ENCODE measurements at regions not wholly inside any gene's neighbourhood (a gene's known extent, or its start where the extent isn't known, plus 50 kb on each side); places are given as distances from the start of the nearest gene placed in this dataset.

DNA sequence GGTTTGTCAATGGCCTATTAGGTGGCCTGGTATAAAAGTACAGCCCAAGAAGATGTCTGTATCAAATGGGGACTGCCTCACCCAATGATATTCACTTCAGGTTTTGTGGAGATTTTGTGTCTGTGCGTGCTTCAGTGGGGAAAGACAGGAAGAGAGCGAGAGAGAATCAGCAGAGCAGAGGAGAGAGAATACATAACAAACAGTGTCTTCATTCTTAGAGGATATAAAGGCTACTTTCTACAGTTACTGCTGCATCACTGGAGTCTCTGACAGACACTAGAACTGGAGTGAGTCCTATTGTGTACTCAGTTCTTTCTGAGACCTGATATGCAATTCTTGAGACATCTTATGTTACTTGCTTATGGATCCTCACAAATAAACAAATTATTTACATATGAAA lies 115.0 kb downstream of the CASP12 start:
- Histone ChIP-seq H3K27me3 (ENCODE audit: control insufficient read depth, insufficient read depth, low read length) (no peaks in the 10 kb centered on the region), H3K9ac (ENCODE audit: low read length in 3 of 3) (no peak overlapping the region), H3K9me3 (ENCODE audit: control insufficient read depth in 2 of 3, insufficient read depth in 1 of 3, low read length in 3 of 3) (no peaks in the 10 kb centered on the region), H3K4me1 (ENCODE audit: control insufficient read depth in 2 of 3, insufficient read depth in 2 of 3, low read depth in 1 of 3, low read length in 3 of 3) (no peaks in the 10 kb centered on the region), H3K36me3 (ENCODE audit: control insufficient read depth in 2 of 3, insufficient read depth in 3 of 3, low read length in 3 of 3) (no peaks in the 10 kb centered on the region), H3K27ac (ENCODE audit: low read depth in 2 of 2, low read length in 2 of 2) (no peak overlapping the region), H3K4me3 (ENCODE audit: low read length in 3 of 3) (no peak overlapping the region)
- FAIRE-seq (no peak), DNase-seq (no peak)
- intact Hi-C loops (cut with DNase I), result no loop called here
- TF ChIP-seq, protein P1, sequence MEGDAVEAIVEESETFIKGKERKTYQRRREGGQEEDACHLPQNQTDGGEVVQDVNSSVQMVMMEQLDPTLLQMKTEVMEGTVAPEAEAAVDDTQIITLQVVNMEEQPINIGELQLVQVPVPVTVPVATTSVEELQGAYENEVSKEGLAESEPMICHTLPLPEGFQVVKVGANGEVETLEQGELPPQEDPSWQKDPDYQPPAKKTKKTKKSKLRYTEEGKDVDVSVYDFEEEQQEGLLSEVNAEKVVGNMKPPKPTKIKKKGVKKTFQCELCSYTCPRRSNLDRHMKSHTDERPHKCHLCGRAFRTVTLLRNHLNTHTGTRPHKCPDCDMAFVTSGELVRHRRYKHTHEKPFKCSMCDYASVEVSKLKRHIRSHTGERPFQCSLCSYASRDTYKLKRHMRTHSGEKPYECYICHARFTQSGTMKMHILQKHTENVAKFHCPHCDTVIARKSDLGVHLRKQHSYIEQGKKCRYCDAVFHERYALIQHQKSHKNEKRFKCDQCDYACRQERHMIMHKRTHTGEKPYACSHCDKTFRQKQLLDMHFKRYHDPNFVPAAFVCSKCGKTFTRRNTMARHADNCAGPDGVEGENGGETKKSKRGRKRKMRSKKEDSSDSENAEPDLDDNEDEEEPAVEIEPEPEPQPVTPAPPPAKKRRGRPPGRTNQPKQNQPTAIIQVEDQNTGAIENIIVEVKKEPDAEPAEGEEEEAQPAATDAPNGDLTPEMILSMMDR (IDR thresholded peaks at IDR 0.05; ENCODE audit: borderline replicate concordance, extremely low read depth, insufficient read depth), result no peak

DNA sequence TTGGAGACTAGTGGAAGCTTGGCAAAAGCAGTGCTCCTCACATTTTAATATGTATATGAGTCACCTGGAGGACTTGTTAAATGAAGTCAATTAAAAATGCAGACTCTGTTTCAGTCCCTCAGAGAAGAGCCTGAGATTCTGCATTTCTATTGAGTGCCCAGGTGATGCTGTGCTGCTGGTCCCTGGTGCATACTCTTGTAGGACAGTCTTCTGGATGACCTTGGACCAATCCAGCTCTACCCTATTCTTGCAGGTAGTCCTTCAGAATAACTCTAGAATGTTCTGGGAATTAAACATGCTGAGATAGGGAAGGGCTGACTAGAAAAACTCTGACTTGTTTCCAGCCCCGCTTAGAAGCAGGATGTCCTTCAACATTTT lies 115.9 kb downstream of the CASP12 start:
- Histone ChIP-seq H3K9ac (ENCODE audit: low read length in 3 of 3) (no peak overlapping the region), H3K36me3 (ENCODE audit: control insufficient read depth in 2 of 3, insufficient read depth in 3 of 3, low read length in 3 of 3) (no peaks in the 10 kb centered on the region), H3K27ac (ENCODE audit: low read depth in 2 of 2, low read length in 2 of 2) (no peak overlapping the region), H3K4me3 (ENCODE audit: low read length in 3 of 3) (no peak overlapping the region), H3K27me3 (ENCODE audit: control insufficient read depth, insufficient read depth, low read length) (no peaks in the 10 kb centered on the region), H3K9me3 (ENCODE audit: control insufficient read depth in 2 of 3, insufficient read depth in 1 of 3, low read length in 3 of 3) (no peaks in the 10 kb centered on the region), H3K4me1 (ENCODE audit: control insufficient read depth in 2 of 3, insufficient read depth in 2 of 3, low read depth in 1 of 3, low read length in 3 of 3) (no peaks in the 10 kb centered on the region)
- DNase-seq (no peak), FAIRE-seq (no peak)
- intact Hi-C loops (cut with DNase I), result no loop called here
- TF ChIP-seq, protein P1 (IDR thresholded peaks at IDR 0.05; ENCODE audit: borderline replicate concordance, extremely low read depth, insufficient read depth), result no peak

DNA sequence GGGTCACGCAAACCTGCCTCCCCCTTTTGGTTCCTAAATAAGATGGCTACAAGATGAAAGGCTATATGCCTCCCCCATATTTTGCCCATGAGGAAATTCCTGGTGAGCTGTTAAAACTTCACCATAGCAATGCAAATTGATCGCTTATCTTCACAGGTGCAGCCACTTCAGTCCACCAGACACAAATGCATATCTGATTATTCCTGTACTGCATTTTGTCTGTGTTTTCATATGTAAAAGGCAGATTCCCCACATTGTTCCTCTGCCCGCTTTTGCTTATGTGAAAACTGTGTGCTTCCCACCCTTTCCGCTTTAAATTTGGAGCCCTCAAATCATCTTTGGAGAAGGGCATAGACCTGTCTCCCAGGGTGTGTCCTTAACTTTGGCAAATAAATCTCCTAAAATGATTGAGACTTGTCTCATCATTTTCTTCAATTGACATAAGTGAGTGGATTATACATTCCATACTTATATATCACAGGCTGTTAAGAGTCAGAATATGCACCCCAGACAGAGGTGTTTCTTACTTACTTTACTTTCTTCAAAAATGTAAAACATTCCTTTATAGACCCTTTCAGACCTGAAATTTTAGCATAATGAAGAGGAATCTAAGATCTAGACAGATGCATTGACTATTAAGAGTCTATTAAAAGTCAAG lies 116.4 kb downstream of the CASP12 start:
- no peak for DNase-seq
- TF ChIP-seq, protein P1 (IDR thresholded peaks at IDR 0.05; ENCODE audit: borderline replicate concordance, extremely low read depth, insufficient read depth), result no peak
- no peak for FAIRE-seq
- intact Hi-C loops (cut with DNase I), result no loop called here
- Histone ChIP-seq H3K27ac (ENCODE audit: low read depth in 2 of 2, low read length in 2 of 2) (no peak overlapping the region), H3K4me1 (ENCODE audit: control insufficient read depth in 2 of 3, insufficient read depth in 2 of 3, low read depth in 1 of 3, low read length in 3 of 3) (no peaks in the 10 kb centered on the region), H3K36me3 (ENCODE audit: control insufficient read depth in 2 of 3, insufficient read depth in 3 of 3, low read length in 3 of 3) (no peaks in the 10 kb centered on the region), H3K4me3 (ENCODE audit: low read length in 3 of 3) (no peak overlapping the region), H3K27me3 (ENCODE audit: control insufficient read depth, insufficient read depth, low read length) (no peaks in the 10 kb centered on the region), H3K9ac (ENCODE audit: low read length in 3 of 3) (no peak overlapping the region), H3K9me3 (ENCODE audit: control insufficient read depth in 2 of 3, insufficient read depth in 1 of 3, low read length in 3 of 3) (no peaks in the 10 kb centered on the region)

DNA sequence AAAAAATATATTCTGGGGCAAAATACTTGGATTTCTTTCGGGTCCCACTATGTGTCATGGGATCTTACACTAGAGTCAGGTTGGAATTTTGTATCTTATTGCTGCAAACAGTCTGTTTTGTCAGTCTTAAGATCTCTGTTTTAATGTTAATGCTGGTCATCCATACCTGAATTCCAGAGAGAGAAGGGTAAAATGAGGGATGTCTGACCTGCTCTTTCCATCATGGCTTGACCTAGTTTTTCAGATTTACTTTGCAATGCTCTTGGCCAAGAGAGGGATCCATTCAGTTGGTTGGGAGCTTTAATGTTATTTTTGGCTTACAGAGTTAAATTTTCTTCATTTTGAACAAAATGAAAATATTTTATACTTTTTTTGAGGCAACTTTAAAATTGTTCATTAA lies 117.2 kb downstream of the CASP12 start:
- H3K27me3 ChIP-seq (ENCODE audit: control insufficient read depth, insufficient read depth, low read length), result no peaks in the 10 kb centered on the region
- FAIRE-seq, result no peak
- H3K27ac ChIP-seq (ENCODE audit: low read depth in 2 of 2, low read length in 2 of 2), result no peak overlapping the region
- H3K36me3 ChIP-seq (ENCODE audit: control insufficient read depth in 2 of 3, insufficient read depth in 3 of 3, low read length in 3 of 3), result no peaks in the 10 kb centered on the region
- no peak overlapping the region for H3K4me3 ChIP-seq (ENCODE audit: low read length in 3 of 3)
- intact Hi-C loops (cut with DNase I), result no loop called here
- H3K4me1 ChIP-seq (ENCODE audit: control insufficient read depth in 2 of 3, insufficient read depth in 2 of 3, low read depth in 1 of 3, low read length in 3 of 3), result no peaks in the 10 kb centered on the region
- no peak for DNase-seq
- no peak overlapping the region for H3K9ac ChIP-seq (ENCODE audit: low read length in 3 of 3)
- H3K9me3 ChIP-seq (ENCODE audit: control insufficient read depth in 2 of 3, insufficient read depth in 1 of 3, low read length in 3 of 3), result no peaks in the 10 kb centered on the region
- TF ChIP-seq, protein P1 (IDR thresholded peaks at IDR 0.05; ENCODE audit: borderline replicate concordance, extremely low read depth, insufficient read depth), result no peak

Data from kidney (tissue), 13 donors.